ENCODE measurements at regions not wholly inside any gene's neighbourhood (a gene's known extent, or its start where the extent isn't known, plus 50 kb on each side); places are given as distances from the start of the nearest gene placed in this dataset.

DNA sequence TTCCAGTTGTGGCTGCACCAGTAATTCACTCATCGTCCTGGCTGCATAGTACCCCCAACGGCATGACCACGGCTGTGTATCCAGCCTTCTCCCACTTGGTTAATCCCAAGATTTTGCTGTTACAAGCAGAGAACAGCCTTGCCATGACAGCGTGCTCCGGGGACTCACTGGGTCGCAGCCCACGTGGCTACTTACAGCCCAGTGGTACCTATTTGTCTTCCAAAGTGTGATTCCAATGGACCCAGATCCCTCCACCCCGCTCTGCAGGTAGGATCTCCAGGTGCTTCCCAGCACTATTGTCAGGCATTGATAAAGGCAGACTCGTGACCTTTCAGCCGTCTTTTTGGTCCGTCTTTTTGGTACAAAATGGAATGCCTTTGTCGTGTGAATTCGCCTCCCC lies 119.0 kb upstream of the FGF3 start:
- TF ChIP-seq, protein P1, sequence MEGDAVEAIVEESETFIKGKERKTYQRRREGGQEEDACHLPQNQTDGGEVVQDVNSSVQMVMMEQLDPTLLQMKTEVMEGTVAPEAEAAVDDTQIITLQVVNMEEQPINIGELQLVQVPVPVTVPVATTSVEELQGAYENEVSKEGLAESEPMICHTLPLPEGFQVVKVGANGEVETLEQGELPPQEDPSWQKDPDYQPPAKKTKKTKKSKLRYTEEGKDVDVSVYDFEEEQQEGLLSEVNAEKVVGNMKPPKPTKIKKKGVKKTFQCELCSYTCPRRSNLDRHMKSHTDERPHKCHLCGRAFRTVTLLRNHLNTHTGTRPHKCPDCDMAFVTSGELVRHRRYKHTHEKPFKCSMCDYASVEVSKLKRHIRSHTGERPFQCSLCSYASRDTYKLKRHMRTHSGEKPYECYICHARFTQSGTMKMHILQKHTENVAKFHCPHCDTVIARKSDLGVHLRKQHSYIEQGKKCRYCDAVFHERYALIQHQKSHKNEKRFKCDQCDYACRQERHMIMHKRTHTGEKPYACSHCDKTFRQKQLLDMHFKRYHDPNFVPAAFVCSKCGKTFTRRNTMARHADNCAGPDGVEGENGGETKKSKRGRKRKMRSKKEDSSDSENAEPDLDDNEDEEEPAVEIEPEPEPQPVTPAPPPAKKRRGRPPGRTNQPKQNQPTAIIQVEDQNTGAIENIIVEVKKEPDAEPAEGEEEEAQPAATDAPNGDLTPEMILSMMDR (IDR thresholded peaks at IDR 0.05 in 2 of 3, conservative IDR thresholded peaks at IDR 0.05 in 1 of 3; ENCODE audit: control insufficient read depth in 2 of 3, extremely low read depth in 1 of 3, insufficient read depth in 1 of 3, low read depth in 3 of 3, low read length in 3 of 3): no peak
- TF ChIP-seq, protein P2, sequence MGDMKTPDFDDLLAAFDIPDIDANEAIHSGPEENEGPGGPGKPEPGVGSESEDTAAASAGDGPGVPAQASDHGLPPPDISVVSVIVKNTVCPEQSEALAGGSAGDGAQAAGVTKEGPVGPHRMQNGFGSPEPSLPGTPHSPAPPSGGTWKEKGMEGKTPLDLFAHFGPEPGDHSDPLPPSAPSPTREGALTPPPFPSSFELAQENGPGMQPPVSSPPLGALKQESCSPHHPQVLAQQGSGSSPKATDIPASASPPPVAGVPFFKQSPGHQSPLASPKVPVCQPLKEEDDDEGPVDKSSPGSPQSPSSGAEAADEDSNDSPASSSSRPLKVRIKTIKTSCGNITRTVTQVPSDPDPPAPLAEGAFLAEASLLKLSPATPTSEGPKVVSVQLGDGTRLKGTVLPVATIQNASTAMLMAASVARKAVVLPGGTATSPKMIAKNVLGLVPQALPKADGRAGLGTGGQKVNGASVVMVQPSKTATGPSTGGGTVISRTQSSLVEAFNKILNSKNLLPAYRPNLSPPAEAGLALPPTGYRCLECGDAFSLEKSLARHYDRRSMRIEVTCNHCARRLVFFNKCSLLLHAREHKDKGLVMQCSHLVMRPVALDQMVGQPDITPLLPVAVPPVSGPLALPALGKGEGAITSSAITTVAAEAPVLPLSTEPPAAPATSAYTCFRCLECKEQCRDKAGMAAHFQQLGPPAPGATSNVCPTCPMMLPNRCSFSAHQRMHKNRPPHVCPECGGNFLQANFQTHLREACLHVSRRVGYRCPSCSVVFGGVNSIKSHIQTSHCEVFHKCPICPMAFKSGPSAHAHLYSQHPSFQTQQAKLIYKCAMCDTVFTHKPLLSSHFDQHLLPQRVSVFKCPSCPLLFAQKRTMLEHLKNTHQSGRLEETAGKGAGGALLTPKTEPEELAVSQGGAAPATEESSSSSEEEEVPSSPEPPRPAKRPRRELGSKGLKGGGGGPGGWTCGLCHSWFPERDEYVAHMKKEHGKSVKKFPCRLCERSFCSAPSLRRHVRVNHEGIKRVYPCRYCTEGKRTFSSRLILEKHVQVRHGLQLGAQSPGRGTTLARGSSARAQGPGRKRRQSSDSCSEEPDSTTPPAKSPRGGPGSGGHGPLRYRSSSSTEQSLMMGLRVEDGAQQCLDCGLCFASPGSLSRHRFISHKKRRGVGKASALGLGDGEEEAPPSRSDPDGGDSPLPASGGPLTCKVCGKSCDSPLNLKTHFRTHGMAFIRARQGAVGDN (IDR thresholded peaks at IDR 0.05): no peak

Measured in GM12878 (cell line).